A549 (cell line): ENCODE measurements at regions not wholly inside any gene's neighbourhood (a gene's known extent, or its start where the extent isn't known, plus 50 kb on each side); places are given as distances from the start of the nearest gene placed in this dataset.
A peak's percentile ranks its signal among the peaks of the same experiment; 100 is the strongest.
"Not testable (repeated sequence)": the region's sequence is repeated elsewhere in the genome, so short reads cannot be mapped to it uniquely, and the experiment has no call there.

Experiments used
- ATAC-seq, 2 experiments: fragments of 200-7000 bp in 1 of 2; fragments of >200 bp in 1 of 2; cut with Nextera tagmentation in 1 of 2; cut with Tn5 transposase in 1 of 2; 3 replicates each; pipeline versions ENCODE4 v1.8.0 to v1.9.1; 2018 to 2020; ENCODE audit warnings: mild to moderate bottlenecking in 1 of 2, moderate library complexity in 1 of 2
- CTCF ChIA-PET: fragments of 300-600 bp; sonication (Branson Sonifier 250); formaldehyde crosslinking; extraction: SDS; loops from one replicate; lab custom pipeline; 2021; ENCODE audit warnings: antibody characterized with exemption, inconsistent platforms; lab: Yijun Ruan, JAX
- POLR2A ChIA-PET: fragments of 350-600 bp; formaldehyde crosslinking; extraction: SDS; loops from one replicate; lab custom pipeline; 2021; ENCODE audit warnings: antibody characterized with exemption, inconsistent platforms; lab: Yijun Ruan, JAX
- DNase-seq, 2 experiments: peaks; one replicate each; pipeline versions ENCODE4 v3.0.0 to v3.0.0-alpha.2; 2011 to 2016; ENCODE audit warnings: low read depth in 1 of 2, low spot score in 1 of 2
- FAIRE-seq: peaks from 2 replicates; lab custom pipeline; 2011; peaks lifted over from hg19 to GRCh38; lab: Jason Lieb, UNC
- H3K27ac ChIP-seq, 2 experiments: fragments of >200 bp; sonication (Bioruptor Twin); formaldehyde crosslinking; 3 replicates each; pipeline ENCODE4 v1.5.1; 2016 to 2017
- H3K4me1 ChIP-seq: fragments of >200 bp; sonication (Bioruptor Twin); formaldehyde crosslinking; 3 replicates; pipeline ENCODE4 v1.6.1; 2016
- H3K4me2 ChIP-seq: fragments of >200 bp; sonication (Bioruptor Twin); formaldehyde crosslinking; 3 replicates; pipeline ENCODE4 v1.6.1; 2016
- H3K4me3 ChIP-seq: fragments of >200 bp; sonication (Bioruptor Twin); formaldehyde crosslinking; 3 replicates; pipeline ENCODE4 v1.5.1; 2016
- H3K9me3 ChIP-seq: fragments of >200 bp; sonication (Bioruptor Twin); formaldehyde crosslinking; 3 replicates; pipeline ENCODE4 v1.6.1; 2016
- ATOH8 ChIP-seq: fragments of 250-450 bp; sonication (Bioruptor Pico); IDR thresholded peaks from 2 replicates; pipeline ENCODE4 v1.5.0; 2020; ENCODE audit warnings: low read depth, mild to moderate bottlenecking, moderate library complexity
- CBX8 ChIP-seq: fragments of 200-600 bp; sonication (generic); IDR thresholded peaks from 2 replicates; pipeline ENCODE4 v1.6.1; 2016
- CHD2 ChIP-seq: fragments of 150-350 bp; IDR thresholded peaks from 2 replicates; pipeline ENCODE4 v1.6.1; 2014; ENCODE audit warnings: low read length; ENCODE audit not compliant: partially characterized antibody
- CTCF ChIP-seq: fragments of >200 bp; sonication (Bioruptor Twin); formaldehyde crosslinking; IDR thresholded peaks from 3 replicates; pipeline ENCODE4 v1.5.1; 2016
- EHMT2 ChIP-seq: fragments of 200-600 bp; sonication (generic); IDR thresholded peaks from 2 replicates; pipeline ENCODE4 v1.6.1; 2016; ENCODE audit warnings: antibody characterized with exemption, low read depth, mild to moderate bottlenecking, moderate library complexity
- GATA3 ChIP-seq: IDR thresholded peaks from 2 replicates; pipeline ENCODE4 v1.6.1; 2012; ENCODE audit warnings: borderline replicate concordance
- HOXB13 ChIP-seq: fragments of 250-450 bp; sonication (Bioruptor Pico); IDR thresholded peaks from 2 replicates; pipeline ENCODE4 v1.5.0; 2020; ENCODE audit warnings: low read depth, mild to moderate bottlenecking, moderate library complexity
- HOXB5 ChIP-seq: fragments of 250-450 bp; sonication (Bioruptor Pico); IDR thresholded peaks from 2 replicates; pipeline ENCODE4 v1.5.0; 2020; ENCODE audit warnings: mild to moderate bottlenecking, moderate library complexity
- JUN ChIP-seq, 2 experiments: fragments of >200 bp; sonication (Bioruptor Twin); formaldehyde crosslinking; IDR thresholded peaks; 2 replicates in 1 of 2; 3 replicates in 1 of 2; pipeline ENCODE4 v1.6.1; 2016 to 2017
- MAFK ChIP-seq: fragments of 450-650 bp; IDR thresholded peaks from 2 replicates; pipeline ENCODE4 v1.6.1; 2014; ENCODE audit not compliant: partially characterized antibody
- PBX3 ChIP-seq: IDR thresholded peaks from 2 replicates; pipeline ENCODE4 v1.6.1; 2012
- PHF8 ChIP-seq: fragments of 200-600 bp; sonication (generic); IDR thresholded peaks from 2 replicates; pipeline ENCODE4 v1.6.1; 2016; ENCODE audit warnings: low read depth, mild to moderate bottlenecking, antibody characterized with exemption, moderate library complexity, borderline replicate concordance
- POLR2AphosphoS2 ChIP-seq: conservative IDR thresholded peaks from 2 replicates; pipeline ENCODE4 v1.6.1; 2012; ENCODE audit warnings: low read length, improper control_type of control experiment, inconsistent platforms
- RCOR1 ChIP-seq: fragments of 150-350 bp; IDR thresholded peaks from 2 replicates; pipeline ENCODE4 v1.6.1; 2014; ENCODE audit warnings: antibody characterized with exemption, low read length, low read depth
- RNF2 ChIP-seq: fragments of 200-600 bp; sonication (generic); IDR thresholded peaks from 2 replicates; pipeline ENCODE4 v1.6.1; 2016; ENCODE audit warnings: low read depth, mild to moderate bottlenecking, antibody characterized with exemption, moderate library complexity, borderline replicate concordance
- TFCP2L1 ChIP-seq: fragments of 250-450 bp; sonication (Bioruptor Pico); IDR thresholded peaks from 2 replicates; pipeline ENCODE4 v1.5.0; 2021; ENCODE audit warnings: mild to moderate bottlenecking
- ZFP36 ChIP-seq: fragments of 450-650 bp; IDR thresholded peaks from 2 replicates; pipeline ENCODE4 v1.6.1; 2014; ENCODE audit warnings: borderline replicate concordance; ENCODE audit not compliant: partially characterized antibody
- WGBS: methylation state at CpG from one replicate; pipeline ENCODE4 v1.1.6; 2017; ENCODE audit errors: missing lambda C conversion rate; 5-methylcytosine and 5-hydroxymethylcytosine counted together
- TF ChIP-seq, protein P1 (sequence below): fragments of >200 bp; sonication (Bioruptor Twin); formaldehyde crosslinking; IDR thresholded peaks from 2 replicates; pipeline ENCODE4 v1.6.1; 2016

DNA sequence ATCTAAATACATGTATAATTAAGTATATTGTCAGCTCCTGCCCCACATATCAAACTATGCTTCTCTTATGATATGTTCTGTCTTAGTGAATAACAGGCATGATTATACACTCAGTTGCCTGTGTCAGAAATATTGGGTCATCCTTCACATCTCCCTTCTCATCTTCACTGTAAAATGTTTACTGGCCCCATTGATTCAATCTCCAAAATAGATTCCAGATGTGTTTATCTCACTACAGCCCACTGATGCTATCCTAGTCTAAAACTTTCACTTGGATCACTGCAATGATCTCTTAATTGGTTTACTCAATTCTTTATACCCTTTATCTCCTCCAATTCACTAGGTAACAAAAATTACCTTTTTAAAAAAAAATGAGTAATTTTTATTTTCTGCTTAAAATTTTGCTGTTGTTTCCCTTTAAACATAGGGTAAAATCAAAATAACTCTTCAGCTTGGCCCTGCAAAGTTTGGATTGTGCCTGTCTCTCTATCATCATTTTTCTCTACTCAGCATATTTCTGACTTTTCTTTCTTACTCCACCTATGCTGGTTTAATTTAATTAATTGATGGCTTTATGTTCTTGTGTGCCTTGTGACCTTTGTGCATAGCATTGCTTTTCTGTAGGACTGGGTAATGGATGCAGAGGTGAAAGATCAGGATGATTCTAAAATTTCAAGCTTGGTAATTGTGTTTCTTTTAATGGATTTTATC is 233.9 kb upstream of the FOXP2 start:
- ChIA-PET POLR2A (no interaction called here), CTCF (no interaction called here)
- Histone ChIP-seq H3K4me2 (no peak overlapping the region), H3K27ac (no peak overlapping the region), H3K9me3 (no peaks in the 10 kb centered on the region), H3K4me1 (no peaks in the 10 kb centered on the region), H3K4me3 (no peak overlapping the region)
- no peak for DNase-seq
- no peak for FAIRE-seq
- ATAC-seq = no peak
- TF ChIP-seq TFCP2L1 (CRISPR knock-in tag) = no peak
- TF ChIP-seq, protein P1, sequence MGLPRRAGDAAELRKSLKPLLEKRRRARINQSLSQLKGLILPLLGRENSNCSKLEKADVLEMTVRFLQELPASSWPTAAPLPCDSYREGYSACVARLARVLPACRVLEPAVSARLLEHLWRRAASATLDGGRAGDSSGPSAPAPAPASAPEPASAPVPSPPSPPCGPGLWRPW = no peak
- no peak for TF ChIP-seq ZFP36
- TF ChIP-seq CTCF = no peak
- TF ChIP-seq MAFK = peak; percentile 53
- no peak for TF ChIP-seq RNF2
- no peak for TF ChIP-seq EHMT2

DNA sequence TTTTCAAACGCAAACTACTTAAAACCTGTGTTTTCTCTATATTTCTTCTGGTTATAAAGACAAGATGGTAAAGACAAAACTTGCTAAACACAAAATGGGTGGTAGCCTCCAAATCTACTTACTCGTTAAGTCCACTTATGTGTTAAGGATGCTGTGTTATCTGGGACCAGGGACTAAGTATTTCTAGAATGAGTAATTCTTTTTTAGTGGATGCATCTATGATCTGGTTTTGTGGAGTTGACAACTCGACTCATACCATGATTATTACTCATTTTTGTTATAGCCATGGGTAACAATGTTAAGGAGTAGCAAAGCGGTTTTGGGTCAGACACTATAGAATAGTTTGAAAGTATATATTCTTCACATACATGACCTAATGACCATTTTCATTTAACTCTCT is 239.5 kb upstream of the FOXP2 start:
- Histone ChIP-seq H3K27ac (no peak overlapping the region), H3K4me1 (no peaks in the 10 kb centered on the region), H3K4me2 (no peak overlapping the region), H3K9me3 (no peaks in the 10 kb centered on the region), H3K4me3 (no peak overlapping the region)
- ChIA-PET CTCF (no interaction called here), POLR2A (no interaction called here)
- no peak for FAIRE-seq
- no peak for ATAC-seq
- DNase-seq = no peak
- WGBS = 31% methylated on average over 4 of the region's 4 CpGs
- TF ChIP-seq PHF8 (no peak), ATOH8 (CRISPR knock-in tag) (no peak), POLR2AphosphoS2 (no peak), CHD2 (no peak), HOXB13 (no peak), RCOR1 (no peak)

DNA sequence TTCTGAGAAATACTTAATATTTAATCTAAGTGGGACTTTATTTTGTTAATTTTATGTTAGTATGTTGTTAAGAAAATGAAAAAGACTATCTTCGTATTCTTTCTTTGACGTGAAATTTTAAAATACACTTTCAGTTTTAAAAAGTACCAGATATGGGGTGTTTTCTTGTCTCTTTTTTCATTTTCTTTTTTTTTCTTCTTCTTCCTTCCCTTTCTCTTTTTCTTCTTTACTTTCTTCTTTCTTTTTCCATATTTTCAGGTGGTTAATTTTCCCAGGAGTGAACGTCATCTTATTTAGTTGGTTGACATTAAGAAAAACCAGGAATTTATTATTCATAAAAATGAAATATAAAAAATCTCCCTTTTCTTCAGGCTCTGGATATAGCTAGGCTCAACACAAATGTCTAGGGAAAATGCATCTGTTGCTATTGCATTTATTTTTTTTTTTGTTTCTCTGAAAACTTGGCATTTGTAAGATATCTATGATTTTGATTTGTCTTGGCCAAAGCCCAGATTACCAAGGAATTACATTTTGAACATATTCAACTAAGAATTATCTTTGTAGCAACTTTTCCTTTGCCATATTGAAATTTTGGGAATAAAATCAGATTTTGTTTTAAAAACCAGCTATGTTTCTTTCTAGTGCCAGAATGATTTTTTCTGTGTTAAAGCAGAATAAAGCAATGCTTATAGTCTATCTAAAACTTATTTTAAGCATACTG is 241.3 kb upstream of the FOXP2 start:
- no peak overlapping the region for H3K4me3 ChIP-seq
- H3K9me3 ChIP-seq = no peaks in the 10 kb centered on the region
- CTCF ChIA-PET = no interaction called here
- no peak for ATAC-seq
- no peak for DNase-seq
- no peaks in the 10 kb centered on the region for H3K4me1 ChIP-seq
- H3K4me2 ChIP-seq = no peak overlapping the region
- POLR2A ChIA-PET = no interaction called here
- no peak overlapping the region for H3K27ac ChIP-seq
- WGBS = 55% methylated on average over 3 of the region's 3 CpGs
- no peak for TF ChIP-seq PBX3
- no peak for TF ChIP-seq GATA3
- TF ChIP-seq CBX8 = no peak
- TF ChIP-seq JUN (IDR thresholded peaks at IDR 0.05) = no peak
- no peak for TF ChIP-seq HOXB5 (CRISPR knock-in tag)
- TF ChIP-seq MAFK = no peak
- no peak for FAIRE-seq

DNA sequence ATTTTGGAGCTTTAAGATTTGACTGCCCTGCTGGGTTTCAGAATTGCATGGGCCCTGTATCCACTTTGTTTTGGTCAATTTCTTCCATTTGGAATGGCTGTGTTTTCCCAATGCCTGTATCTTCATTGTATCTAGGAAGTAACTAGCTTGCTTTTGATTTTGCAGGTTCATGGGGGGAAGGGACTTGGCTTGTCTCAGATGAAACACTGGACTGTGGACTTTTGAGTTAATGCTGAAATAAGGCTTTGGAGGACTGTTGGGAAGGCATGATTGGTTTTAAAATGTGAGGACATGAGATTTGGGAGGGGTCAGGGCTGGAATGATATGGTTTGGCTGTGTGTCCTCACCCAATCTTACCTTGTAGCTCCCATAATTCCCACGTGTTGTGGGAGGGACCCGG is 245.2 kb upstream of the FOXP2 start:
- H3K4me3 ChIP-seq, H3K27ac ChIP-seq, H3K4me2 ChIP-seq, DNase-seq, CTCF ChIA-PET, H3K9me3 ChIP-seq, ATAC-seq, FAIRE-seq, H3K4me1 ChIP-seq, POLR2A ChIA-PET: not testable (repeated sequence)
- WGBS = 13% methylated on average over 2 of the region's 2 CpGs
